SK-N-SH treated with all-trans-retinoic acid at 6 μM for 48 hours (cell line): ENCODE measurements at regions not wholly inside any gene's neighbourhood (a gene's known extent, or its start where the extent isn't known, plus 50 kb on each side); places are given as distances from the start of the nearest gene placed in this dataset.

Experiments used
- ATAC-seq: fragments of 200-7000 bp; cut with Tn5 transposase; 3 replicates; pipeline ENCODE4 v1.9.1; 2020; ENCODE audit warnings: mild to moderate bottlenecking, moderate library complexity
- ARNTL ChIP-seq: fragments of 450-650 bp; formaldehyde crosslinking; IDR thresholded peaks from 2 replicates; pipeline ENCODE4 v1.5.0; 2020; ENCODE audit warnings: low read depth, mild to moderate bottlenecking, moderate library complexity, borderline replicate concordance
- BACH2 ChIP-seq: fragments of 250-450 bp; sonication (Bioruptor Pico); IDR thresholded peaks from 2 replicates; pipeline ENCODE4 v1.9.0; 2021; ENCODE audit warnings: mild to moderate bottlenecking, borderline replicate concordance
- CREB5 ChIP-seq: fragments of 250-450 bp; sonication (Bioruptor Pico); IDR thresholded peaks from 2 replicates; pipeline ENCODE4 v1.5.1; 2020; ENCODE audit warnings: low read depth, mild to moderate bottlenecking, moderate library complexity
- CSDC2 ChIP-seq: fragments of 250-450 bp; sonication (Bioruptor Pico); IDR thresholded peaks from 2 replicates; pipeline ENCODE4 v1.5.0; 2020; ENCODE audit warnings: mild to moderate bottlenecking, moderate library complexity
- ESRRG ChIP-seq: fragments of 250-450 bp; sonication (Bioruptor Pico); IDR thresholded peaks from 2 replicates; pipeline ENCODE4 v1.6.1; 2021; ENCODE audit warnings: mild to moderate bottlenecking
- GLIS3 ChIP-seq: fragments of 250-450 bp; sonication (Bioruptor Pico); IDR thresholded peaks from 2 replicates; pipeline ENCODE4 v1.5.0; 2020; ENCODE audit warnings: mild to moderate bottlenecking, moderate library complexity
- ISL1 ChIP-seq: fragments of 250-450 bp; sonication (Bioruptor Pico); IDR thresholded peaks from 2 replicates; pipeline ENCODE4 v2.1.2; 2022; ENCODE audit warnings: mild to moderate bottlenecking, moderate library complexity
- OSR1 ChIP-seq: fragments of 250-450 bp; sonication (Bioruptor Pico); IDR thresholded peaks from 2 replicates; pipeline ENCODE4 v1.8.0; 2022; ENCODE audit warnings: moderate library complexity, mild to moderate bottlenecking, inconsistent platforms
- PATZ1 ChIP-seq: fragments of 250-450 bp; sonication (Bioruptor Pico); IDR thresholded peaks from 2 replicates; pipeline ENCODE4 v1.8.0; 2020; ENCODE audit warnings: mild to moderate bottlenecking, moderate library complexity, borderline replicate concordance
- PPARA ChIP-seq: fragments of 250-450 bp; sonication (Bioruptor Pico); IDR thresholded peaks from 2 replicates; pipeline ENCODE4 v1.5.0; 2020; ENCODE audit warnings: mild to moderate bottlenecking, borderline replicate concordance
- RARB ChIP-seq: fragments of 250-450 bp; sonication (Bioruptor Pico); IDR thresholded peaks from 2 replicates; pipeline ENCODE4 v1.8.0; 2021; ENCODE audit warnings: mild to moderate bottlenecking, moderate library complexity
- SNAI2 ChIP-seq: fragments of 250-450 bp; sonication (Bioruptor Pico); IDR thresholded peaks from 2 replicates; pipeline ENCODE4 v1.5.0; 2020; ENCODE audit warnings: mild to moderate bottlenecking, moderate library complexity
- TCF4 ChIP-seq: fragments of 250-450 bp; sonication (Bioruptor Pico); IDR thresholded peaks from 2 replicates; pipeline ENCODE4 v1.8.0; 2021; ENCODE audit warnings: mild to moderate bottlenecking, moderate library complexity, borderline replicate concordance
- TOX ChIP-seq: fragments of 250-450 bp; sonication (Bioruptor Pico); IDR thresholded peaks from 2 replicates; pipeline ENCODE4 v1.8.0; 2021; ENCODE audit warnings: mild to moderate bottlenecking, moderate library complexity, borderline replicate concordance
- TSHZ2 ChIP-seq: fragments of 250-450 bp; sonication (Bioruptor Pico); IDR thresholded peaks from 2 replicates; pipeline ENCODE4 v1.5.0; 2020; ENCODE audit warnings: mild to moderate bottlenecking, moderate library complexity
- ZC3H10 ChIP-seq: fragments of 250-450 bp; sonication (Bioruptor Pico); IDR thresholded peaks from 2 replicates; pipeline ENCODE4 v1.5.1; 2021; ENCODE audit warnings: mild to moderate bottlenecking, moderate library complexity
- ZFP3 ChIP-seq: fragments of 250-450 bp; sonication (Bioruptor Pico); IDR thresholded peaks from 2 replicates; pipeline ENCODE4 v1.5.0; 2020; ENCODE audit warnings: mild to moderate bottlenecking, moderate library complexity
- ZFP30 ChIP-seq: fragments of 450-650 bp; formaldehyde crosslinking; IDR thresholded peaks from 2 replicates; pipeline ENCODE4 v1.5.0; 2022; ENCODE audit warnings: mild to moderate bottlenecking, moderate library complexity
- ZNF565 ChIP-seq: fragments of 450-650 bp; formaldehyde crosslinking; conservative IDR thresholded peaks from 2 replicates; pipeline ENCODE4 v1.5.0; 2020; ENCODE audit warnings: low read depth, mild to moderate bottlenecking, moderate library complexity
- ZNF70 ChIP-seq: fragments of 450-650 bp; formaldehyde crosslinking; IDR thresholded peaks from 2 replicates; pipeline ENCODE4 v1.5.0; 2020; ENCODE audit warnings: mild to moderate bottlenecking, moderate library complexity
- ZNF8 ChIP-seq: fragments of 450-650 bp; formaldehyde crosslinking; IDR thresholded peaks from 2 replicates; pipeline ENCODE4 v1.5.0; 2020; ENCODE audit warnings: mild to moderate bottlenecking, moderate library complexity
- TF ChIP-seq, protein P1 (sequence below): fragments of 250-450 bp; sonication (Bioruptor Pico); IDR thresholded peaks from 2 replicates; pipeline ENCODE4 v1.5.1; 2021; ENCODE audit warnings: mild to moderate bottlenecking, moderate library complexity
- TF ChIP-seq, protein P2 (sequence below): fragments of 250-450 bp; sonication (Bioruptor Pico); IDR thresholded peaks from 2 replicates; pipeline ENCODE4 v1.8.0; 2021; ENCODE audit warnings: low read depth, mild to moderate bottlenecking, moderate library complexity, borderline replicate concordance

- TF ChIP-seq GLIS3 (CRISPR knock-in tag) (no peak), ZC3H10 (CRISPR knock-in tag) (no peak), RARB (CRISPR knock-in tag) (no peak), CREB5 (CRISPR knock-in tag) (no peak), ZNF565 (CRISPR knock-in tag) (no peak), PATZ1 (CRISPR knock-in tag) (no peak), TSHZ2 (CRISPR knock-in tag) (no peak), ISL1 (CRISPR knock-in tag) (no peak), SNAI2 (no peak), ARNTL (CRISPR knock-in tag) (no peak), ZNF70 (no peak), TOX (CRISPR knock-in tag) (no peak), TCF4 (no peak), ZNF8 (CRISPR knock-in tag) (no peak), ZFP3 (CRISPR knock-in tag) (no peak), CSDC2 (no peak), PPARA (CRISPR knock-in tag) (no peak), ZFP30 (CRISPR knock-in tag) (no peak)
- TF ChIP-seq, protein P1, sequence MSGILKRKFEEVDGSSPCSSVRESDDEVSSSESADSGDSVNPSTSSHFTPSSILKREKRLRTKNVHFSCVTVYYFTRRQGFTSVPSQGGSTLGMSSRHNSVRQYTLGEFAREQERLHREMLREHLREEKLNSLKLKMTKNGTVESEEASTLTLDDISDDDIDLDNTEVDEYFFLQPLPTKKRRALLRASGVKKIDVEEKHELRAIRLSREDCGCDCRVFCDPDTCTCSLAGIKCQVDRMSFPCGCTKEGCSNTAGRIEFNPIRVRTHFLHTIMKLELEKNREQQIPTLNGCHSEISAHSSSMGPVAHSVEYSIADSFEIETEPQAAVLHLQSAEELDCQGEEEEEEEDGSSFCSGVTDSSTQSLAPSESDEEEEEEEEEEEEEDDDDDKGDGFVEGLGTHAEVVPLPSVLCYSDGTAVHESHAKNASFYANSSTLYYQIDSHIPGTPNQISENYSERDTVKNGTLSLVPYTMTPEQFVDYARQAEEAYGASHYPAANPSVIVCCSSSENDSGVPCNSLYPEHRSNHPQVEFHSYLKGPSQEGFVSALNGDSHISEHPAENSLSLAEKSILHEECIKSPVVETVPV (CRISPR knock-in tag) = no peak
- TF ChIP-seq, protein P2, sequence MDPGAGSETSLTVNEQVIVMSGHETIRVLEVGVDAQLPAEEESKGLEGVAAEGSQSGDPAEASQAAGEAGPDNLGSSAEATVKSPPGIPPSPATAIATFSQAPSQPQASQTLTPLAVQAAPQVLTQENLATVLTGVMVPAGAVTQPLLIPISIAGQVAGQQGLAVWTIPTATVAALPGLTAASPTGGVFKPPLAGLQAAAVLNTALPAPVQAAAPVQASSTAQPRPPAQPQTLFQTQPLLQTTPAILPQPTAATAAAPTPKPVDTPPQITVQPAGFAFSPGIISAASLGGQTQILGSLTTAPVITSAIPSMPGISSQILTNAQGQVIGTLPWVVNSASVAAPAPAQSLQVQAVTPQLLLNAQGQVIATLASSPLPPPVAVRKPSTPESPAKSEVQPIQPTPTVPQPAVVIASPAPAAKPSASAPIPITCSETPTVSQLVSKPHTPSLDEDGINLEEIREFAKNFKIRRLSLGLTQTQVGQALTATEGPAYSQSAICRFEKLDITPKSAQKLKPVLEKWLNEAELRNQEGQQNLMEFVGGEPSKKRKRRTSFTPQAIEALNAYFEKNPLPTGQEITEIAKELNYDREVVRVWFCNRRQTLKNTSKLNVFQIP (CRISPR knock-in tag) = no peak
- ATAC-seq = no peak
These were observed 1567.5 kb upstream of the LRRTM1 start for GRCh38 chr2:81872006-81872405.

- TF ChIP-seq ZNF565 (CRISPR knock-in tag) (no peak), ZFP30 (CRISPR knock-in tag) (no peak), ZFP3 (CRISPR knock-in tag) (no peak), TCF4 (no peak), GLIS3 (CRISPR knock-in tag) (no peak), BACH2 (CRISPR knock-in tag) (no peak), ARNTL (CRISPR knock-in tag) (no peak), RARB (CRISPR knock-in tag) (no peak), SNAI2 (no peak), TOX (CRISPR knock-in tag) (no peak), TSHZ2 (CRISPR knock-in tag) (no peak), PPARA (CRISPR knock-in tag) (no peak), ZC3H10 (CRISPR knock-in tag) (no peak), ZNF70 (no peak), ISL1 (CRISPR knock-in tag) (no peak), ESRRG (no peak), OSR1 (CRISPR knock-in tag) (no peak), CSDC2 (no peak)
- TF ChIP-seq, protein P2 (CRISPR knock-in tag) = no peak
- TF ChIP-seq, protein P1 (CRISPR knock-in tag) = no peak
- TF ChIP-seq, all 23 proteins: peak for 0
- ATAC-seq = no peak
These were observed 1565.6 kb upstream of the LRRTM1 start for GRCh38 chr2:81870119-81870518.
